ENCODE measurements at regions not wholly inside any gene's neighbourhood (a gene's known extent, or its start where the extent isn't known, plus 50 kb on each side); places are given as distances from the start of the nearest gene placed in this dataset.

DNA sequence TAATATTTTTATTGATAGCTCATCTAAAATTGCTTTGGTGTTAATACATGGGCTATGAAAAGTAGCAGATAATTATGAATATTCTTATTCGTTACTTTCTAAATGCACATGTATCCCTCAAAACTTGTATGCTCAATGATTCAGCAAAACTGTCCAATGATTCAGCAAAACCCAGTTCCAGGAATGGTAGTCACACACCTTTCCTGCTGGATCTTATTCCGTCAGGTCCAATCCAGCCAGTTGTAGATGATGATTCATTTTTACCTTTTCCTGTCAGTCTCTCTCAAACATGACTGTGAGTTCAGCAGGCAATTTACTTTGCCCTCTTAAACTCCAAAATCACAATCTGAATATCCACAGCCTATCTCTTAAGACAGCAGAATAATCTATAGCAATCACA lies 1082.6 kb downstream of the EFNB2 start:
- Histone ChIP-seq H3K4me3 (no peak overlapping the region), H3K9me3 (no peaks in the 10 kb centered on the region), H3K27me3 (no peaks in the 10 kb centered on the region), H3K36me3 (no peaks in the 10 kb centered on the region), H3K27ac (no peak overlapping the region), H3K4me1 (no peaks in the 10 kb centered on the region)
- no peak for DNase-seq (ENCODE audit: low spot score)
- TF ChIP-seq CTCF (IDR thresholded peaks at IDR 0.05): no peak

DNA sequence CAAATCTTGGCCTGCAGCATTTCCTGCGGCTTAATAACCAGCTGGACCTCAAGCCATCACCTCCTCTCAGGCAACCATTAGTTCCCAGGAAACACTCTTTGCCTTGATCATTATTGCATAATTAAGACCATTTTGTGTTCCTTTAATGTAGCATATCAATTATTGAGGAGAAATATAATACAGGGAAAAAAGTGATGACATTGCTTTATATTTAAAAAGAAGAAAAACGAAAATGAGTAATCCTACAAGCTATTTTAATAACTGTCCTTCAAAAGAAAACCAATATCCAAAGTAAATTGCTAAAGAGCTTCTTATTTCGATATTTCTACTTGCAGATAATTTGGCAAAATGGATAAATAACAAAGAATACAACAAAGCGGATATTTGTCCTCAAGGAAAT lies 1084.7 kb downstream of the EFNB2 start:
- H3K36me3 ChIP-seq: no peaks in the 10 kb centered on the region

GRCh38 chr13:105448811-105449210 lies 1086.7 kb downstream of the EFNB2 start:
- TF ChIP-seq CTCF (IDR thresholded peaks at IDR 0.05): no peak
- DNase-seq (ENCODE audit: low spot score): no peak
- Histone ChIP-seq H3K4me3 (no peak overlapping the region), H3K27ac (no peak overlapping the region), H3K9me3 (no peaks in the 10 kb centered on the region), H3K36me3 (no peaks in the 10 kb centered on the region), H3K27me3 (no peaks in the 10 kb centered on the region), H3K4me1 (no peaks in the 10 kb centered on the region)

More for the DNA sequence above, 1084.7 kb downstream of the EFNB2 start:
- Histone ChIP-seq H3K27ac (no peak overlapping the region), H3K4me1 (no peaks in the 10 kb centered on the region), H3K27me3 (no peaks in the 10 kb centered on the region), H3K9me3 (no peaks in the 10 kb centered on the region), H3K4me3 (no peak overlapping the region)
- TF ChIP-seq CTCF (IDR thresholded peaks at IDR 0.05): no peak
- no peak for DNase-seq (ENCODE audit: low spot score)

DNA sequence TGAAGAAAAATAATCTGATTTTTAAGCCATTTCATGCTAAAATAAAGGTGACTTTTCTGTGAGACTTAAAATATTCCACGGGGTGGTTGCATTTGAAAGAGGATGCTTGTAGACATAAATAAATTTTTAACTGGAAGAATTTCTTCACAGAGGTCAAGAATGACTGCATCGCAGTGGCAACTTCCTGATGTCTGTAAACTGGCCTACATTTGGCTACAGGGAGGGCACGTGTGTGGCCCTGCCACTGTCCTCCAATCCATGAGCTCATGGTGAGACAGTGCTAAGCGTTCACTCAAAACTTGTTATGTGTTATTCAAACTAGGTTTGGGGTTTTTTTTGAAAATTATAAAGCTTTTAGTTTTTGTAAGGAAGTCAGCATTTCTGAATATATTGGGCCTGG lies 1089.3 kb downstream of the EFNB2 start:
- no peak overlapping the region for H3K4me3 ChIP-seq
- no peaks in the 10 kb centered on the region for H3K9me3 ChIP-seq
- no peak for TF ChIP-seq CTCF (IDR thresholded peaks at IDR 0.05)
- no peak for DNase-seq (ENCODE audit: low spot score)
- H3K27me3 ChIP-seq: no peaks in the 10 kb centered on the region
- H3K36me3 ChIP-seq: no peaks in the 10 kb centered on the region
- no peaks in the 10 kb centered on the region for H3K4me1 ChIP-seq
- H3K27ac ChIP-seq: no peak overlapping the region

GRCh38 chr13:105445796-105446195 lies 1089.7 kb downstream of the EFNB2 start:
- no peak overlapping the region for H3K27ac ChIP-seq
- no peak for TF ChIP-seq CTCF (IDR thresholded peaks at IDR 0.05)

DNA sequence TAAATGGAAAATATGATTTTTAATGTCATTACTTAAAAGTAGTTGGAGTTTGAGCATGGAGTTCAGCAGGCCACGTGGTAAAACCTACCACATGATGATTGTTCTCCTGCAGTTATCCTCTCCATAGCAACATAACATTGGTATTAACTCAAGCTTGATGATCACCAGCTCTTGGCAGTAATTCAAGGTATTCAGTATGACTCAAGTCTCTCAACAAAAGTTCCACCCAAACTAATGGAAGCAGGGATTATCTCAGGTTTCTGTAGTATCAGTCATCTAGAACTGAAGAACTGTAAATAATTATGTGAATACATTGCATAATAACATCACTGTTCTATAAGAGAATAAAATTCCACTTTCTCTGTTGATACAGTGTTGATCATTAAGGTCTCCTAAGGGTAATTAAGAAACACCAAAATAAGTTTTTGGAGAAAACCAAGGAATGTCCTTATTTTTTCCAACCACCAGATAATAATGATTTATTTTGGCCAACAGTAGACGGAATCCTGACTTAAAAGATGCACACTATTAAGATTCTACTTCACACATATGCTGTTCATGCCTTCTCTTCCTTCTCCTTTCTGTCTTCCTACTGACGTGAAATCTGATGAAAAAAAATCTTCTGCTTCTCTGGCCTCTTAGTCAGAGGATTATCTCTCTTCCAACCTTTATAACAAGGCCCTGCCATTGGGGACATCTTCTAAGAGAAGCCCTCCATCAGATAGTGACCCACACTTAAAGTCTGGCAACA lies 1092.3 kb downstream of the EFNB2 start:
- DNase-seq (ENCODE audit: low spot score): no peak
- no peaks in the 10 kb centered on the region for H3K27me3 ChIP-seq
- H3K36me3 ChIP-seq: no peaks in the 10 kb centered on the region
- no peak overlapping the region for H3K4me3 ChIP-seq
- TF ChIP-seq CTCF (IDR thresholded peaks at IDR 0.05): no peak
- no peak overlapping the region for H3K27ac ChIP-seq
- no peaks in the 10 kb centered on the region for H3K4me1 ChIP-seq
- no peaks in the 10 kb centered on the region for H3K9me3 ChIP-seq

More at GRCh38 chr13:105445796-105446195, 1089.7 kb downstream of the EFNB2 start:
- Histone ChIP-seq H3K4me3 (no peak overlapping the region), H3K27me3 (no peaks in the 10 kb centered on the region), H3K4me1 (no peaks in the 10 kb centered on the region), H3K9me3 (no peaks in the 10 kb centered on the region), H3K36me3 (no peaks in the 10 kb centered on the region)
- no peak for DNase-seq (ENCODE audit: low spot score)

Data from right atrium auricular region (tissue), 2 donors.